ENCODE measurements at regions not wholly inside any gene's neighbourhood (a gene's known extent, or its start where the extent isn't known, plus 50 kb on each side); places are given as distances from the start of the nearest gene placed in this dataset.

GRCh38 chr2:7508296-7508943 is 591.2 kb downstream of the RNF144A start:
- Histone ChIP-seq H2AFZ (ENCODE audit: low read depth, low read length) (no peak overlapping the region), H3K9ac (ENCODE audit: insufficient read depth in 1 of 2, low read depth in 2 of 2, low read length in 2 of 2) (no peak overlapping the region), H3K9me3 (replicated peaks; ENCODE audit: control insufficient read depth, insufficient read depth, low read depth, low read length) (no peaks in the 10 kb centered on the region), H3K4me2 (ENCODE audit: insufficient read depth, low read length) (no peak overlapping the region), H3K4me1 (replicated peaks in 1 of 2; ENCODE audit: control insufficient read depth in 2 of 2, insufficient read depth in 2 of 2, low read length in 2 of 2) (no peaks in the 10 kb centered on the region), H3K9me1 (ENCODE audit: control insufficient read depth, insufficient read depth, low read length) (no peaks in the 10 kb centered on the region), H3K36me3 (ENCODE audit: control insufficient read depth, insufficient read depth, low read length) (no peaks in the 10 kb centered on the region), H3K27ac (ENCODE audit: extremely low read depth, low read depth, low read length) (no peak overlapping the region), H3K79me2 (ENCODE audit: control insufficient read depth, insufficient read depth, low read length) (no peaks in the 10 kb centered on the region), H4K20me1 (replicated peaks; ENCODE audit: control insufficient read depth, insufficient read depth, low read length) (no peaks in the 10 kb centered on the region), H3K4me3 (no peak overlapping the region), H3K27me3 (ENCODE audit: control insufficient read depth in 2 of 2, insufficient read depth in 2 of 2, low read length in 2 of 2) (no peaks in the 10 kb centered on the region)
- ChIA-PET CTCF (ENCODE audit: low intra/inter-chr PET ratio) (no interaction called here), POLR2A (no interaction called here)
- BruUV-seq (replicated peaks), result no TSS peak
- intact Hi-C loops (cut with micrococcal nuclease), result no loop called here
- ATAC-seq, result no peak
- WGBS (ENCODE audit: insufficient coverage, low coverage, missing lambda C conversion rate), result 0% methylated on average over 4 of the region's 4 CpGs
- TF ChIP-seq BMI1 (IDR thresholded peaks at IDR 0.05; ENCODE audit: low read length), result no peak
- TF ChIP-seq HNRNPL (IDR thresholded peaks at IDR 0.05; ENCODE audit: low read depth, low read length), result no peak
- no peak for TF ChIP-seq KLF1 (tag; IDR thresholded peaks at IDR 0.05)
- no peak for TF ChIP-seq ZNF316 (IDR thresholded peaks at IDR 0.05)
- no peak for TF ChIP-seq NCOR1 (IDR thresholded peaks at IDR 0.05)
- no peak for TF ChIP-seq NCOA1 (IDR thresholded peaks at IDR 0.05; ENCODE audit: low read depth)
- TF ChIP-seq ZNF384 (IDR thresholded peaks at IDR 0.05; ENCODE audit: low read depth, low read length), result no peak
- no peak for TF ChIP-seq RFX1 (IDR thresholded peaks at IDR 0.05)
- no peak for TF ChIP-seq CC2D1A (IDR thresholded peaks at IDR 0.05)
- no peak for TF ChIP-seq SNIP1 (IDR thresholded peaks at IDR 0.05; ENCODE audit: low read depth)
- no peak for DNase-seq (ENCODE audit: extremely low read depth in 1 of 4, low spot score in 3 of 4)
- no peak for FAIRE-seq
- in situ Hi-C loops (cut with MboI), result no loop called here

All from K562 (cell line).